NB4 (cell line): ENCODE measurements at regions not wholly inside any gene's neighbourhood (a gene's known extent, or its start where the extent isn't known, plus 50 kb on each side); places are given as distances from the start of the nearest gene placed in this dataset.

ENCODE experiments used
- CTCF ChIP-seq: IDR thresholded peaks from one replicate; pipeline ENCODE4 v1.5.1; 2012; ENCODE audit warnings: low read depth, low read length
- MYC ChIP-seq: IDR thresholded peaks from 2 replicates; pipeline ENCODE4 v1.6.1; 2011; ENCODE audit warnings: low read depth, low read length

GRCh38 chr18:28723506-28723905, 546.6 kb upstream of the CDH2 start:
- TF ChIP-seq MYC (no peak), CTCF (no peak)
